ENCODE measurements at regions not wholly inside any gene's neighbourhood (a gene's known extent, or its start where the extent isn't known, plus 50 kb on each side); places are given as distances from the start of the nearest gene placed in this dataset.
"Not testable (repeated sequence)": the region's sequence is repeated elsewhere in the genome, so short reads cannot be mapped to it uniquely, and the experiment has no call there.

- TF ChIP-seq PRDM4 (tag by site-specific recombination; IDR thresholded peaks at IDR 0.05) (no peak), ZNF280C (tag by site-specific recombination; IDR thresholded peaks at IDR 0.05) (no peak)
Observed at GRCh38 chr1:215407575-215407974, 159.5 kb upstream of the KCTD3 start (continued).

- POLR2A ChIA-PET; H3K4me1 ChIP-seq (ENCODE audit: control insufficient read depth, insufficient read depth, low read length); H3K36me3 ChIP-seq (ENCODE audit: control insufficient read depth in 2 of 2, insufficient read depth in 1 of 2, low read length in 2 of 2); H3K4me3 ChIP-seq (ENCODE audit: low read depth, low read length); CTCF ChIA-PET; H3K9me3 ChIP-seq (ENCODE audit: control insufficient read depth, insufficient read depth, low read depth, low read length); H3K27ac ChIP-seq (ENCODE audit: extremely low read depth, low read depth, low read length): not testable (repeated sequence)
Observed at GRCh38 chr1:215409546-215409945, 157.6 kb upstream of the KCTD3 start.

GRCh38 chr1:215415521-215415920, 151.6 kb upstream of the KCTD3 start:
- POLR2A ChIA-PET; H3K4me1 ChIP-seq (ENCODE audit: control insufficient read depth, insufficient read depth, low read length): not testable (repeated sequence)

GRCh38 chr1:215416497-215416896, 150.6 kb upstream of the KCTD3 start:
- TF ChIP-seq ZNF558 (tag by site-specific recombination; IDR thresholded peaks at IDR 0.05) (no peak), ZNF555 (tag by site-specific recombination; conservative IDR thresholded peaks at IDR 0.05) (no peak), ZNF544 (tag by site-specific recombination; IDR thresholded peaks at IDR 0.05) (no peak), ZNF626 (tag by site-specific recombination; IDR thresholded peaks at IDR 0.05) (no peak), ZNF510 (tag by site-specific recombination; IDR thresholded peaks at IDR 0.05; ENCODE audit: insufficient replicate concordance) (no peak)
- no peaks in the 10 kb centered on the region for H3K4me1 ChIP-seq (ENCODE audit: control insufficient read depth, insufficient read depth, low read length)
- H3K36me3 ChIP-seq (ENCODE audit: control insufficient read depth in 2 of 2, insufficient read depth in 1 of 2, low read length in 2 of 2), result no peaks in the 10 kb centered on the region
- no peak overlapping the region for H3K27ac ChIP-seq (ENCODE audit: extremely low read depth, low read depth, low read length)
- ChIA-PET POLR2A (no interaction called here), CTCF (no interaction called here)
- no peak overlapping the region for H3K4me3 ChIP-seq (ENCODE audit: low read depth, low read length)
- H3K9me3 ChIP-seq (ENCODE audit: control insufficient read depth, insufficient read depth, low read depth, low read length), result no peaks in the 10 kb centered on the region

More at GRCh38 chr1:215415521-215415920, 151.6 kb upstream of the KCTD3 start:
- H3K4me3 ChIP-seq (ENCODE audit: low read depth, low read length); H3K9me3 ChIP-seq (ENCODE audit: control insufficient read depth, insufficient read depth, low read depth, low read length); CTCF ChIA-PET; H3K36me3 ChIP-seq (ENCODE audit: control insufficient read depth in 2 of 2, insufficient read depth in 1 of 2, low read length in 2 of 2); H3K27ac ChIP-seq (ENCODE audit: extremely low read depth, low read depth, low read length): not testable (repeated sequence)

GRCh38 chr1:215417122-215417521, 150.0 kb upstream of the KCTD3 start:
- POLR2A ChIA-PET, result no interaction called here
- CTCF ChIA-PET, result no interaction called here
- Histone ChIP-seq H3K9me3 (ENCODE audit: control insufficient read depth, insufficient read depth, low read depth, low read length) (no peaks in the 10 kb centered on the region), H3K4me1 (ENCODE audit: control insufficient read depth, insufficient read depth, low read length) (no peaks in the 10 kb centered on the region), H3K27ac (ENCODE audit: extremely low read depth, low read depth, low read length) (no peak overlapping the region), H3K36me3 (ENCODE audit: control insufficient read depth in 2 of 2, insufficient read depth in 1 of 2, low read length in 2 of 2) (no peaks in the 10 kb centered on the region), H3K4me3 (ENCODE audit: low read depth, low read length) (no peak overlapping the region)
- no peak for TF ChIP-seq ZNF488 (tag by site-specific recombination; IDR thresholded peaks at IDR 0.05)
- TF ChIP-seq ZNF571 (tag by site-specific recombination; IDR thresholded peaks at IDR 0.05), result no peak
- TF ChIP-seq ZNF530 (tag by site-specific recombination; IDR thresholded peaks at IDR 0.05; ENCODE audit: low read depth), result no peak
- no peak for TF ChIP-seq ZNF404 (tag by site-specific recombination; IDR thresholded peaks at IDR 0.05)
- no peak for TF ChIP-seq ZNF2 (tag by site-specific recombination; IDR thresholded peaks at IDR 0.05)
- no peak for TF ChIP-seq ZNF132 (tag by site-specific recombination; IDR thresholded peaks at IDR 0.05; ENCODE audit: borderline replicate concordance)
- TF ChIP-seq ZNF514 (tag by site-specific recombination; IDR thresholded peaks at IDR 0.05), result no peak
- TF ChIP-seq ZNF280C (tag by site-specific recombination; IDR thresholded peaks at IDR 0.05), result no peak
- TF ChIP-seq ZNF274 (IDR thresholded peaks at IDR 0.05; ENCODE audit: low read length), result no peak
- no peak for TF ChIP-seq ZNF274 (tag by site-specific recombination; IDR thresholded peaks at IDR 0.05; ENCODE audit: borderline replicate concordance)
- TF ChIP-seq ZNF610 (tag by site-specific recombination; IDR thresholded peaks at IDR 0.05; ENCODE audit: borderline replicate concordance), result no peak
- TF ChIP-seq ZNF830 (tag by site-specific recombination; IDR thresholded peaks at IDR 0.05; ENCODE audit: low read depth), result no peak

Data from HEK293 (cell line).